ENCODE measurements at regions not wholly inside any gene's neighbourhood (a gene's known extent, or its start where the extent isn't known, plus 50 kb on each side); places are given as distances from the start of the nearest gene placed in this dataset.

- DNase-seq (no peak), ATAC-seq (ENCODE audit: low read depth) (no peak)
- TF ChIP-seq POLR2A (IDR thresholded peaks at IDR 0.05; ENCODE audit: low read depth, low read length) = no peak
- no peak for TF ChIP-seq CHD1 (IDR thresholded peaks at IDR 0.05; ENCODE audit: low read depth, low read length)
- TF ChIP-seq USF2 (IDR thresholded peaks at IDR 0.05; ENCODE audit: low read depth, low read length) = no peak
- no peak for TF ChIP-seq RCOR1 (IDR thresholded peaks at IDR 0.05; ENCODE audit: insufficient replicate concordance, low read length)
- no peak for TF ChIP-seq BHLHE40 (IDR thresholded peaks at IDR 0.05; ENCODE audit: low read depth, low read length)
- no peak for TF ChIP-seq CTCF (conservative IDR thresholded peaks at IDR 0.05; ENCODE audit: low read depth, low read length)
- no peak for TF ChIP-seq MXI1 (IDR thresholded peaks at IDR 0.05; ENCODE audit: borderline replicate concordance, low read depth, low read length)
- no peak for TF ChIP-seq RAD21 (IDR thresholded peaks at IDR 0.05; ENCODE audit: low read length)
- TF ChIP-seq RFX5 (IDR thresholded peaks at IDR 0.05; ENCODE audit: low read depth, low read length) = no peak
- TF ChIP-seq MAZ (IDR thresholded peaks at IDR 0.05; ENCODE audit: borderline replicate concordance, low read depth, low read length) = no peak
- TF ChIP-seq ELK1 (IDR thresholded peaks at IDR 0.05; ENCODE audit: borderline replicate concordance, low read depth, low read length) = no peak
- TF ChIP-seq NFE2L2 (IDR thresholded peaks at IDR 0.05; ENCODE audit: low read depth, low read length) = no peak
- TF ChIP-seq FOS (IDR thresholded peaks at IDR 0.05; ENCODE audit: low read depth, low read length) = no peak
- TF ChIP-seq MAFK (IDR thresholded peaks at IDR 0.05; ENCODE audit: low read depth, low read length) = no peak
- no peak for TF ChIP-seq SMC3 (IDR thresholded peaks at IDR 0.05; ENCODE audit: low read depth, low read length)
- TF ChIP-seq CEBPB (IDR thresholded peaks at IDR 0.05; ENCODE audit: low read depth, low read length) = no peak
- no peak overlapping the region for H2BK15ac ChIP-seq (ENCODE audit: low read depth, low read length)
- no peak overlapping the region for H2AK9ac ChIP-seq (replicated peaks; ENCODE audit: low read depth, low read length, poor library complexity)
- no peaks in the 10 kb centered on the region for H3K36me3 ChIP-seq (ENCODE audit: control insufficient read depth, insufficient read depth, low read length)
- no peak overlapping the region for H3K14ac ChIP-seq (replicated peaks; ENCODE audit: low read depth, low read length)
- H3K9ac ChIP-seq (ENCODE audit: low read depth, low read length) = no peak overlapping the region
- no peak overlapping the region for H2AFZ ChIP-seq (replicated peaks; ENCODE audit: low read length, poor library complexity)
- H3K4ac ChIP-seq (ENCODE audit: low read depth, low read length) = no peak overlapping the region
- dilution Hi-C loops (cut with HindIII; ENCODE audit: low sequenced_read_pairs, unreplicated experiment) (no loop called here), in situ Hi-C loops (cut with MboI; ENCODE audit: low sequenced_read_pairs) (no loop called here), intact Hi-C loops (cut with micrococcal nuclease) (no loop called here)
- no TSS peak for BruUV-seq (replicated peaks)
- H2AK5ac ChIP-seq (ENCODE audit: low read depth, low read length) = no peak overlapping the region
- H4K20me1 ChIP-seq (ENCODE audit: insufficient read depth, low read length) = no peaks in the 10 kb centered on the region
- H4K91ac ChIP-seq (ENCODE audit: insufficient read depth, low read depth, low read length) = no peak overlapping the region
- 0% methylated on average over 1 of the region's 3 CpGs; no CpG with 5 or more reads in 1 of the 2 experiments for WGBS, 2 experiments (ENCODE audit: extremely low coverage in 2 of 2, insufficient read length in 1 of 2)
- ChIA-PET CTCF (interaction anchor here (0.6 kb wide), 1 partner anchor 8 kb away, joined by 4 read pairs; no protein-coding TSS in a partner anchor), POLR2A (ENCODE audit: unreplicated experiment) (no interaction called here)
- H3K27me3 ChIP-seq (ENCODE audit: control insufficient read depth, insufficient read depth, low read length) = no peaks in the 10 kb centered on the region
- no peak overlapping the region for H2BK5ac ChIP-seq (ENCODE audit: low read depth, low read length, poor library complexity, severe bottlenecking)
- H2BK120ac ChIP-seq (ENCODE audit: low read depth, low read length) = no peak overlapping the region
- no peak overlapping the region for H3K18ac ChIP-seq (ENCODE audit: low read depth, low read length)
- no peaks in the 10 kb centered on the region for H3K9me3 ChIP-seq (ENCODE audit: control insufficient read depth, insufficient read depth, low read length)
- no peak overlapping the region for H3K23ac ChIP-seq (ENCODE audit: low read depth, low read length)
- no peak overlapping the region for H3K4me2 ChIP-seq (ENCODE audit: low read depth, low read length)
- H4K5ac ChIP-seq (ENCODE audit: low read depth, low read length) = no peak overlapping the region
- no peak overlapping the region for H2BK20ac ChIP-seq (ENCODE audit: low read depth, low read length)
- no peak overlapping the region for H3K27ac ChIP-seq (ENCODE audit: insufficient read depth, low read length)
- no peak overlapping the region for H3K4me3 ChIP-seq (ENCODE audit: insufficient read depth, low read depth, low read length)
- no peaks in the 10 kb centered on the region for H3K79me1 ChIP-seq (ENCODE audit: low read depth in 1 of 2, low read length in 2 of 2)
- no peak overlapping the region for H3K56ac ChIP-seq (ENCODE audit: extremely low read depth, insufficient read depth, low read length)
- no peaks in the 10 kb centered on the region for H3K9me1 ChIP-seq (ENCODE audit: insufficient read depth, low read length)
- no peak overlapping the region for H4K8ac ChIP-seq (ENCODE audit: low read depth in 2 of 2, low read length in 2 of 2)
- no peaks in the 10 kb centered on the region for H3K4me1 ChIP-seq (ENCODE audit: control insufficient read depth, insufficient read depth, low read length)
Measured at GRCh38 chr6:126909493-126909892, 209.0 kb upstream of the RSPO3 start.
